OCI-LY7 (cell line): ENCODE measurements at regions not wholly inside any gene's neighbourhood (a gene's known extent, or its start where the extent isn't known, plus 50 kb on each side); places are given as distances from the start of the nearest gene placed in this dataset.

Experiments used
- CTCF ChIP-seq: fragments of 200-600 bp; sonication (generic); conservative IDR thresholded peaks from 2 replicates; pipeline ENCODE4 v1.5.1; 2014; ENCODE audit warnings: mild to moderate bottlenecking, antibody characterized with exemption, low read length, moderate library complexity, mixed read lengths
- EZH2phosphoT487 ChIP-seq: fragments of 200-600 bp; sonication (generic); IDR thresholded peaks from 2 replicates; pipeline ENCODE4 v1.6.1; 2018; ENCODE audit warnings: low read depth, borderline replicate concordance, mild to moderate bottlenecking, mixed run types, antibody characterized with exemption, low read length, moderate library complexity, mixed read lengths

- TF ChIP-seq CTCF (no peak), EZH2phosphoT487 (no peak)
Measured at GRCh38 chr12:105641749-105642148, 311.3 kb downstream of the C12orf75 start.
